ENCODE measurements at regions not wholly inside any gene's neighbourhood (a gene's known extent, or its start where the extent isn't known, plus 50 kb on each side); places are given as distances from the start of the nearest gene placed in this dataset.

GRCh38 chr6:12593771-12594529, 122.6 kb upstream of the PHACTR1 start:
- DNase-seq: no peak

- no peak for DNase-seq
Measured at GRCh38 chr6:12594530-12594893, 122.1 kb upstream of the PHACTR1 start.

GRCh38 chr6:12595161-12595811, 121.3 kb upstream of the PHACTR1 start:
- no peak for DNase-seq

DNA sequence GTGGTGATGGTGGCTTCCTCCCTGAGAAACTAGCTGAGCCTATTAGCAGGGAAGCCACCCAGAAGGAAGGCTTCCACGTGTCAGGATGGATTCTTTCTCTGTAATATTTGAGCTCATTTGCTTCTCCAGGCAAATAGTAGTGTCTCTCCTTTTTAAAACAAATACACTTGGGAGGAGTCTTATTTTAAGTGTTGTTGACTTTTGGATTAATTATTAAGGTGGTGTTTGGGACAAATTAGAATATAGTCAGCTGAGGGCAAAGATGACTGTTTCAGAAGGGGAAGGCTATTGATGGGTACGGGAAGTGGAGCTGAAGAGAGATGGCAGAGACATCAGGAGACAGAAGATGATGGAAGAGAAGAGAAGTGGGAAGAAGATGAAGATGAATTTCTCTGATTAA, 119.8 kb upstream of the PHACTR1 start:
- no peak for DNase-seq

GRCh38 chr6:12598919-12599318, 117.6 kb upstream of the PHACTR1 start:
- no peak for DNase-seq

DNA sequence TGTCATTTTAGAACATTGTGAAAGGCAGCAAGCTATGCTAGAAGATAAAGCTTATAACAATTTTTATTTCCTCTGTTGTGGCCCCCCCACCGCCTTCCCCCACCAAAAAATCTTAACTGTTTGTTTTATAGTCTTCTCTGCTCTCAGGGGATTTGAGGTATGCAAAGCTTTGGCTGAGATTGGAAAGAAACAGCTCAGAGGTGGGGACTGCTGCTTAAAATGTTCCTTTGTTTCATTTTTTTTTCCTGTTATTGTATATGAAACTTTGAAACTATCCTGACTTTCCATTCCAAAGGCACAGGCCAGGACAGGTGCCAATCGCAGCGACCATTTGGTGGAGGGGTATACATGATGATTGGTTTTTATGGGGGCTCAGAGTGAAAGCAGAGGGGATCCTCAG, 114.7 kb upstream of the PHACTR1 start:
- no peak for DNase-seq

DNA sequence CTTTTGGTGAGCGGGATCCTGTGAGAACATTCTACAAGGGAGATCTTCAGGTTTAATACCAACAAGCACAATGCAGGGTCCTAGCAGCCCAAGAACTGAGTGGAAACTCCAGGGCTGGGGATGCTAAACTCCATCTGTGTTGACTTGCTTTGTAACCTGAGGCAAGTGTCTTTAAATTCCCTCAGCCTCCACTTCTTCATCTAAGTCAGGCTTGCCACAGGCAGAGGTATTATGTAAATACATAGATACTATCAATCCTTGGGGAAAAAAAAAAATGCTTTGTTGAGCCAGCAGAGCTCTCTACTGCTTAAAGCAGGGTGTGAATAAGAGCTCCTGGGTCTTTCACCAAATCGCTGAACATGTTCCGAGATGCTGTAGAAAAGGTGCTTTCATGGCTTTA, 114.2 kb upstream of the PHACTR1 start:
- DNase-seq: no peak

- peak in 2 of 3 experiments; percentile 27 to 39 for DNase-seq
Measured at GRCh38 chr6:12602951-12603672, 113.5 kb upstream of the PHACTR1 start.

DNA sequence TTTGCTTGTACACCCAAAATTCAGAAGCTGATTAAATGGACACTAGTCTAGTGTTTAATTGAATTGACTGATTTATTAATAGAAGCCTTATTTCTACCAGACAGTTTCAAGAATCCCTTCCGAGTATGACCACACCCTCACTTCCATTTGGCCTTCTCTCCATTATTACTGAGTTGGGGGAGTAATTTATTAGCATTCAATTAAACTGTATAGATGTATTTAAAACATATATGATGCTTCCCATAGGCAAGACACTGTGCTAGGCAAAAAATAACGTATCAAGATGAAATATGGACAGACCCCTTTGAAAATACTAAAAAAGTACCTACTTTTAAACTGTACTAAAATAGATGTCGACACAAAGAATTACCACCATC, 112.9 kb upstream of the PHACTR1 start:
- no peak for DNase-seq

- peak; percentile 34 to 77 (median 75) for DNase-seq
Measured at GRCh38 chr6:12605888-12606345, 110.7 kb upstream of the PHACTR1 start.

- DNase-seq: no peak
Measured at GRCh38 chr6:12606616-12607015, 110.0 kb upstream of the PHACTR1 start.

DNA sequence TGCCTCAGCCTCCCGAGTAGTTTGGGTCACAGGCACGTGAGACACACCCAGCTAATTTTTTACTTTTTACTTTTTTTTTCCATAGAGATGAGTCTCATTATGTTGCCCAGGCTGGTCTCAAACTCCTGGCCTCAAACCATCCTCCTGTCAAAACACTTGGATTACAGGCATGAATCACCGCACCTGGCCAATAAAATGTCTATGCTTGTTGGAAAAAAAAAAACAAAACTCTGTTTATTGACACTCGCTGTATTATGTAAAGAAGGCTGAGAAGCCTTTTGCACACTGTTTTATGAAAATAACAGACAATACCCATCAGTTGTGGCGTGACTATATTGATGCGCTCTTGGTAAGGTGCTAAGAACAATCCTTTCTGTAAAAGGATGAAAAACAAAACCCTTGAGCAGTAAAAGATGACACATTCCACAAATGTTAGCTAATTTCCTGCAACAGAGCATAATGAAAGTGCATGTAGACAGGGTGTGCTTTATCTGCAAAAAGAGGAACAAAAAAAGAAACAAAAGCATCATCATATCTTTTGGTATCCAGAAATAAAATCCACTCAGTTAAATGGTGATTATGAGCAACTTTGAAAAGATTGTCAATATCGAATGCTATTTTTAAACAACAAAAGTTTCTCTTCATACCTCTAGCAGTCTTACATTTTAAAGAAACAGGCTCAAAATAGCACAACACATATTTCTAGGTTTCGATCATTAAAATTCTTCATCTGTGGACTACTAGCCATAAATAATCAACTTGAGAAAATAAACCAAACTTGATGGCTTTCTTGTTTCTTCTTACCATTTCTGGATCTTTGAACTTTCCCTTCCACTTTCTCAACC, 108.3 kb upstream of the PHACTR1 start:
- no peak for DNase-seq

GRCh38 chr6:12608874-12609273, 107.7 kb upstream of the PHACTR1 start:
- no peak for DNase-seq

DNA sequence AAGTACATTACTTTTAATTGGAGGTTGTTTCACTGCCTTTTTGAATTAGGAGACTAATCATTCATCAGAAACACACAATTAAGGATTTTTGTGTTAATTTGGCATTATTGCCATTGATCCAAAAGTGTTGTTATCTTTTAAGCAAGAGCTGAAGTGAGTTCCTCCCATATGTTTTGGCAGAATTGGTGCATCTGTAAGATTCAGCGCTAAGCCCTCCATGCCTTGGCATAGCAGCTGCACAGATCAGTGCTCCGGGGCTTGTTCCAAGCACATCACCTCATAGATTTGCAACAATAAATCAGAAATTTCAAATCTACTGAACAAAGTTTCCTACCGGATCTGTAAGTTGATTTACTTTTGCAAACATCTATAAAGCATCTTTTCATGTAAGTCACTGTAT, 106.8 kb upstream of the PHACTR1 start:
- DNase-seq: no peak

DNA sequence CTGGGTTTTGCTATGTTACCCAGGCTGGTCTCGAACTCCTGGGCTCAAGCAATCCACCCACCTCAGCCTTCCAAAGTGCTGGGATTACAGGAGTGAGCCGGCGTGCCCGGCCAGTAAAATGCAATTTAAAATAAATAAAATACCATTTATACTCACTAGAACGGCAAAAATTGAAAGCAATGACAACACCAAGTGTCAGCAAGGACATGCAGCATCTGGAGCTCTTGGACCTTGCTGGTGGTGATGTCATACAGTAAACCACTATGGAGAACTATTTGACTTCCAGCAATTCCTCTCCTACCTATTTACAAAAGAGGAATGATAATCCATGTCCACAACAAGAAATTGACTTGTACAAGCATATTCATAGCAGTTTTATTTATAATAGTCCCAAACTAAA, 105.7 kb upstream of the PHACTR1 start:
- no peak for DNase-seq

GRCh38 chr6:12613811-12614210, 102.8 kb upstream of the PHACTR1 start:
- DNase-seq: no peak

- DNase-seq: no peak
Measured at GRCh38 chr6:12614456-12614855, 102.1 kb upstream of the PHACTR1 start.

- DNase-seq: no peak
Measured at GRCh38 chr6:12618296-12618695, 98.3 kb upstream of the PHACTR1 start.

DNA sequence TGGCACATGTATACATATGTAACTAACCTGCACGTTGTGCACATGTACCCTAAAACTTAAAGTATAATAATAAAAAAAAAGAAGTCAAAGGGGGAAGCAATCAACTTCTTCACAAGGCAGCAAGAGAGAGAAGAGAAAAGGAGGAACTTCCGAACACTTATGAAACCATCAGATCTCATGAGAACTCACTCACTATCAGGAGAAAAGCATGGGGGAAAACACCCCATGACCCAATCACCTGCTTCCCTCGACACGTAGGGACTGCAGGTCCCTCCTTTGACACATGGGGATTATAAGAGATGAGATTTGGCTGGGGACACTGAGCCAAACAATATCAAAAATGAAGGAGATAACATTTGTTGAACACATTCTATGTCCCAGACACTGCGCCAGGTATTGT, 94.8 kb upstream of the PHACTR1 start:
- no peak for DNase-seq

DNA sequence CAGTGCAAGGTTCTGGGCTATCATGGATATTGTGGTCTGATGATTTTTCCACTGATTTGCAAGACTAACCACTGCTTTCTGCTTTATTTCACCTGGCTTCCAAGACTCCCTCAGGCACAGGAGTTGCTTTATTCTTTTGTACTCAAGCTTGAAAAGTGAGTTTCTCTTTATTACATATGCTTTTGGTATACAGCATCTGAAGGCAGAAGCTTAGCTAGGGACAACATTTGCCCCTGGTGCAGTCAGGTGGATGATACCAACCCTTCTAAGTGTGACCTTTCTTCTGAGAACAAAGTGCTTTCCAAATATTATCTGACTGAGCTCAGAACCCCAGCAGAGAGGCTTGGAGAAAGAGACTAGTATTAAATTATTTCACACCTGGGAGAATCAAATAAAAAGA, 94.0 kb upstream of the PHACTR1 start:
- DNase-seq: no peak

GRCh38 chr6:12624142-12624837, 92.3 kb upstream of the PHACTR1 start:
- DNase-seq: no peak

DNA sequence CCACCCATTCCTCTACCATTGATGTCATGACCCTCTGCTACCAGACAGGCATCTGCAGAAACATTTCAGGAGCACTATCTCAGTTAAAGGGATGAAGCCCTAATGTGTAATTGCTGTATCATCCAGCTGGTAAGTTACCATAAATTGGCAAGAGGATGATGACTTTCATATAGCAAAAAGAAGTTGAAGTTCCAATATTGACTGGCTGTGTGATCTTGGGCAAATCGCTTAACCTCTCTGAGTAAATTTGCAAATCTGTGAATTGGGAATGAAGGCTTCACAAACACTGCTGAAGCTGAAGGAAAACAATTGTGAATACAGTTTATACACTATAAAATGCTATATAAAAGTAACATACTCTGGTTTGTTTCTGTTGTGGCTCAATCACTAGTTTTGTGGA, 89.5 kb upstream of the PHACTR1 start:
- no peak for DNase-seq

DNA sequence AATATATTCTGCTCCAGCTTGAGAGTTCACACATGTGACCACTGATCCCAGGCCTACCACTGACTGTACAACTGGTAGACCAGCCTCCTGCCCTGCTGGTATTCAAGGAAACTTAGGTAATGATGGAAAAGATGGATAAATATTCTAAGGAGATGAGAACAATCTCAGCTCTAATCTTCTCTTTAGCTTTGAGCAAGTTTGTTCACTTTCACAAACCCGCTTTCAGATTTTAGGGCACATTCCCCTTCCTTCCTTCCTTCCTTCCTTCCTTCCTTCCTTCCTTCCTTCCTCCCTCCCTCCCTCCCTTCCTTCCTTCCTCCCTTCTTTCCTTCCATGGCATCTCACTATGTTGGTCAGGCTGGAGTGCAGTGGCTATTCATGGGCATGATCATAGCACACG, 88.2 kb upstream of the PHACTR1 start:
- no peak for DNase-seq
